A549 (cell line): ENCODE measurements at regions not wholly inside any gene's neighbourhood (a gene's known extent, or its start where the extent isn't known, plus 50 kb on each side); places are given as distances from the start of the nearest gene placed in this dataset.
"Not testable (repeated sequence)": the region's sequence is repeated elsewhere in the genome, so short reads cannot be mapped to it uniquely, and the experiment has no call there.

Experiments
- ATAC-seq, 2 experiments: fragments of 200-7000 bp in 1 of 2; fragments of >200 bp in 1 of 2; cut with Nextera tagmentation in 1 of 2; cut with Tn5 transposase in 1 of 2; 3 replicates each; pipeline versions ENCODE4 v1.8.0 to v1.9.1; 2018 to 2020; ENCODE audit warnings: mild to moderate bottlenecking in 1 of 2, moderate library complexity in 1 of 2
- CTCF ChIA-PET: fragments of 300-600 bp; sonication (Branson Sonifier 250); formaldehyde crosslinking; extraction: SDS; loops from one replicate; lab custom pipeline; 2021; ENCODE audit warnings: antibody characterized with exemption, inconsistent platforms; lab: Yijun Ruan, JAX
- POLR2A ChIA-PET: fragments of 350-600 bp; formaldehyde crosslinking; extraction: SDS; loops from one replicate; lab custom pipeline; 2021; ENCODE audit warnings: antibody characterized with exemption, inconsistent platforms; lab: Yijun Ruan, JAX
- DNase-seq, 2 experiments: peaks; one replicate each; pipeline versions ENCODE4 v3.0.0 to v3.0.0-alpha.2; 2011 to 2016; ENCODE audit warnings: low read depth in 1 of 2, low spot score in 1 of 2
- FAIRE-seq: peaks from 2 replicates; lab custom pipeline; 2011; peaks lifted over from hg19 to GRCh38; lab: Jason Lieb, UNC
- H3K27ac ChIP-seq, 2 experiments: fragments of >200 bp; sonication (Bioruptor Twin); formaldehyde crosslinking; 3 replicates each; pipeline ENCODE4 v1.5.1; 2016 to 2017
- H3K4me1 ChIP-seq: fragments of >200 bp; sonication (Bioruptor Twin); formaldehyde crosslinking; 3 replicates; pipeline ENCODE4 v1.6.1; 2016
- H3K4me2 ChIP-seq: fragments of >200 bp; sonication (Bioruptor Twin); formaldehyde crosslinking; 3 replicates; pipeline ENCODE4 v1.6.1; 2016
- H3K4me3 ChIP-seq: fragments of >200 bp; sonication (Bioruptor Twin); formaldehyde crosslinking; 3 replicates; pipeline ENCODE4 v1.5.1; 2016
- H3K9me3 ChIP-seq: fragments of >200 bp; sonication (Bioruptor Twin); formaldehyde crosslinking; 3 replicates; pipeline ENCODE4 v1.6.1; 2016
- WGBS: methylation state at CpG from one replicate; pipeline ENCODE4 v1.1.6; 2017; ENCODE audit errors: missing lambda C conversion rate; 5-methylcytosine and 5-hydroxymethylcytosine counted together
- small RNA-seq, 6 experiments: library from RNA; depleted of rRNA; stranded (forward); fragments of <200 nt; gene quantifications; one replicate each; pipeline ENCODE3, GENCODE V24; 2012

DNA sequence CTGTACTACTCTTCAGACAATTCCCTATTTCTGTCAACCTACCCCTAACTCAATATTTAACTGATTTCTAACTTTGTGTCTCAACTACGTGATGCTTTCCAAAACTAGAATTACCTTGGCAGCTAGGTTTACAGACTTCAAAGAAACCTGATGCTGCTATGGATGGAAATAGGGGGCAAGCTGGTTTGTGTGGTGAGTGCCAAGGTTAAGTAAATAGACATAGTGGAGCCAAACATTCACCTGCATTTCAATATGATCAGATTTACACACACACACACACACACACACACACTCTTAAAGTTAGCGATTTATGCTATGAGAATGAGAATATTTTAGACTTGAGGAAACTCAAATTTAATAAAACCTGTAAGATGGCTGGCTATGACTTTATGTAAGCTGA, 52.1 kb upstream of the POMZP3 start:
- ATAC-seq, H3K4me3 ChIP-seq, H3K4me1 ChIP-seq, DNase-seq, FAIRE-seq, H3K9me3 ChIP-seq, H3K27ac ChIP-seq, POLR2A ChIA-PET, H3K4me2 ChIP-seq, CTCF ChIA-PET: not testable (repeated sequence)
- 17% methylated on average over 2 of the region's 2 CpGs for whole genome bisulfite sequencing

DNA sequence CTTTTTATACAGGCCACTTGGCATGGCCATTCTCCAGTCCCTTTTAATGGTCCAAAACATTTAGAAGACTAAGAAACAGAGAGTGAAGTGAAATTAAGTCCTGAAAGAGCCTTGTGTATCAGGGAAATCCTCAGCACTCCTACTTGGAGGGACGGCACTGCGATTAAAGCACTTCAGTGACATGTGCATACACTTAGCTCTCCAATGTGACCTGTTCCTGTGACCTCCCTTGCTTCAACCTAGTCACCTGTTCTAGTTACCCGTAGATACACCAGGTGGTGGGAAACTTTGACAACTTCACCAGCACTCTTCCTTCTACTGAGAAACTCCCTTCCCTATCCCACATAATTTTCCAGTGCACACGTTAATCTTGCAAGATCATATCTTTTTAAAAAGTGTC, 51.4 kb upstream of the POMZP3 start:
- H3K27ac ChIP-seq, H3K4me2 ChIP-seq, FAIRE-seq, H3K9me3 ChIP-seq, DNase-seq, CTCF ChIA-PET, POLR2A ChIA-PET, ATAC-seq, H3K4me1 ChIP-seq, H3K4me3 ChIP-seq: not testable (repeated sequence)
- WGBS, result 69% methylated on average over 4 of the region's 4 CpGs

DNA sequence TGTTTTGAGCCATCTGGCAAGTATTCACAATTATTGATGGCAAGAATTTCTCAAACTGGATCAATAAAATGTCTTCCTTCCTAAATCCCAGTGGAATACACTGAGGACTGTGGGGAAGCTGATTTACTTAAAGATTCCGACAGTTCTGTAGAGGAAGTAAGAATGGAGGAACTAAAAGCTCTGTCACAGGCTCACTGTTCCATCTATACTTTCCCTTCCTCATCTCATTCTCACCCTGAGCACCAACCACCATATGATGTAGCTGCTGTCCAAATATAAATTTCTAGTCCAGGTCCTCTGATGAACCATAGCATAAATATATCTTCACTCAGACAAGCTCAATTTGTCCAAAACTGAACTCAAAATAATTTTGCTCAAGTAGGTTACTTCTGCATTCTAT, 49.8 kb upstream of the POMZP3 start:
- POLR2A ChIA-PET, FAIRE-seq, H3K4me2 ChIP-seq, ATAC-seq, CTCF ChIA-PET, H3K9me3 ChIP-seq, H3K4me3 ChIP-seq, H3K27ac ChIP-seq, DNase-seq, H3K4me1 ChIP-seq: not testable (repeated sequence)
- 96% methylated on average over 1 of the region's 1 CpG for WGBS

Small RNA genes lying in the stretch of these regions (small RNA-seq; reads per million reads assigned to genes)
- 0 reads per million in 6 experiments for gene AC114737.2
